Endothelial cell of umbilical vein (primary cell): ENCODE measurements at regions not wholly inside any gene's neighbourhood (a gene's known extent, or its start where the extent isn't known, plus 50 kb on each side); places are given as distances from the start of the nearest gene placed in this dataset.

Source experiments
- BruUV-seq: library from RNA; stranded (reverse); fragments of 400-500 nt; replicated peaks from 2 replicates; lab custom pipeline; 2021; lab: Mats Ljungman, UMichigan
- CTCF ChIA-PET: fragments of 300-600, 350-600 bp; sonication (Branson Sonifier 250); formaldehyde crosslinking; loops from one replicate; lab custom pipeline; 2021; ENCODE audit warnings: antibody characterized with exemption, inconsistent platforms; lab: Charles Lee
- POLR2A ChIA-PET: fragments of 300-600, 350-600 bp; sonication (Branson Sonifier 250); formaldehyde crosslinking; loops from one replicate; lab custom pipeline; 2021; ENCODE audit warnings: antibody characterized with exemption, inconsistent platforms; lab: Charles Lee
- DNase-seq: peaks from one replicate; pipeline ENCODE4 v3.0.0-alpha.2; 2011; ENCODE audit warnings: low read depth, low spot score
- FAIRE-seq: peaks from 2 replicates; lab custom pipeline; 2011; peaks lifted over from hg19 to GRCh38; lab: Jason Lieb, UNC
- H2AFZ ChIP-seq: 2 replicates; pipeline ENCODE4 v1.6.0; 2012; ENCODE audit warnings: low read depth, low read length, control low read depth, inconsistent platforms
- H3K27ac ChIP-seq: 2 replicates; pipeline ENCODE4 v1.5.1; 2011; ENCODE audit warnings: low read depth, mild to moderate bottlenecking, control low read depth, low read length, moderate library complexity; ENCODE audit not compliant: insufficient read depth
- H3K27me3 ChIP-seq, 2 experiments: 2 replicates each; pipeline versions ENCODE4 v1.6.0 to v1.6.1; 2011; ENCODE audit warnings: low read length in 2 of 2, mixed read lengths in 1 of 2; ENCODE audit not compliant: control insufficient read depth in 2 of 2, insufficient read depth in 2 of 2
- H3K36me3 ChIP-seq, 2 experiments: 2 replicates in 1 of 2; 3 replicates in 1 of 2; pipeline ENCODE4 v1.5.1; 2011; ENCODE audit warnings: low read length in 2 of 2, mild to moderate bottlenecking in 1 of 2, moderate library complexity in 1 of 2; ENCODE audit not compliant: control insufficient read depth in 2 of 2, insufficient read depth in 2 of 2; ENCODE audit errors: extremely low read depth in 1 of 2
- H3K4me1 ChIP-seq: 3 replicates; pipeline ENCODE4 v1.5.1; 2011; ENCODE audit warnings: mild to moderate bottlenecking, low read length; ENCODE audit not compliant: control insufficient read depth, insufficient read depth; ENCODE audit errors: extremely low read depth
- H3K4me2 ChIP-seq: 2 replicates; pipeline ENCODE4 v1.6.1; 2011; ENCODE audit warnings: low read length, control low read depth, mixed read lengths; ENCODE audit not compliant: insufficient read depth
- H3K4me3 ChIP-seq, 3 experiments: fragments of 200-600 bp in 1 of 3; sonication (generic), shearing (Covaris generic) in 1 of 3; replicated peaks in 1 of 3; 2 replicates each; pipeline ENCODE4 v1.5.1; 2011 to 2016; ENCODE audit warnings: control low read depth in 3 of 3, low read length in 3 of 3, mild to moderate bottlenecking in 2 of 3, inconsistent platforms in 1 of 3, low read depth in 1 of 3, moderate library complexity in 1 of 3; ENCODE audit not compliant: insufficient read depth in 1 of 3
- H3K79me2 ChIP-seq: 2 replicates; pipeline ENCODE4 v1.6.0; 2012; ENCODE audit warnings: low read length, inconsistent platforms; ENCODE audit not compliant: control insufficient read depth, insufficient read depth
- H3K9ac ChIP-seq: replicated peaks from 2 replicates; pipeline ENCODE3; 2011; ENCODE audit warnings: low read length, control low read depth; ENCODE audit not compliant: insufficient read depth; ENCODE audit errors: extremely low read depth
- H3K9me1 ChIP-seq: replicated peaks from 3 replicates; pipeline ENCODE4 v1.6.0; 2011; ENCODE audit warnings: mild to moderate bottlenecking, low read length; ENCODE audit not compliant: control insufficient read depth, insufficient read depth; ENCODE audit errors: extremely low read depth
- H3K9me3 ChIP-seq: replicated peaks from 2 replicates; pipeline ENCODE4 v1.5.1; 2012; ENCODE audit warnings: low read length, inconsistent platforms; ENCODE audit not compliant: control insufficient read depth, insufficient read depth
- H4K20me1 ChIP-seq: replicated peaks from 2 replicates; pipeline ENCODE3; 2011; ENCODE audit warnings: mild to moderate bottlenecking, low read length; ENCODE audit not compliant: control insufficient read depth, insufficient read depth; ENCODE audit errors: extremely low read depth
- EZH2 ChIP-seq: IDR thresholded peaks from 2 replicates; pipeline ENCODE4 v1.6.1; 2012; ENCODE audit warnings: borderline replicate concordance, low read depth, mild to moderate bottlenecking, moderate library complexity, low read length, inconsistent platforms; ENCODE audit not compliant: severe bottlenecking
- FOS ChIP-seq: IDR thresholded peaks from 2 replicates; pipeline ENCODE4 v1.6.1; 2011; ENCODE audit warnings: mild to moderate bottlenecking, low read length, moderate library complexity, borderline replicate concordance; ENCODE audit not compliant: insufficient read depth
- GATA2 ChIP-seq: IDR thresholded peaks from 2 replicates; pipeline ENCODE4 v1.7.0; 2011; ENCODE audit warnings: low read depth, mild to moderate bottlenecking, moderate library complexity, mixed read lengths, low read length; ENCODE audit not compliant: insufficient read length, insufficient read depth
- JUN ChIP-seq: IDR thresholded peaks from 2 replicates; pipeline ENCODE4 v1.6.1; 2011; ENCODE audit warnings: borderline replicate concordance, low read depth; ENCODE audit not compliant: insufficient read length, insufficient read depth
- MYC ChIP-seq: IDR thresholded peaks from one replicate; pipeline ENCODE4 v1.6.1; 2011; ENCODE audit warnings: mild to moderate bottlenecking, low read depth, low read length
- POLR2A ChIP-seq: IDR thresholded peaks from 2 replicates; pipeline ENCODE4 v1.6.1; 2012; ENCODE audit warnings: low read depth, mild to moderate bottlenecking, control low read depth, low read length
- POLR2AphosphoS5 ChIP-seq: IDR thresholded peaks from 2 replicates; pipeline ENCODE4 v1.6.1; 2012; ENCODE audit warnings: low read depth, mild to moderate bottlenecking, control low read depth, low read length, moderate library complexity; ENCODE audit not compliant: insufficient read depth
- dilution Hi-C: fragments of 300-500 bp; cut with MboI; formaldehyde crosslinking; loops from one replicate; pipeline ENCODE4 v1.15.0; 2019; ENCODE audit warnings: low sequenced_read_pairs; ENCODE audit not compliant: extremely low pct_ligation_motif_present
- intact Hi-C: fragments of 100-400 bp; cut with micrococcal nuclease; formaldehyde crosslinking; loops from one replicate; pipeline ENCODE4 v1.10.0; 2022
- TF ChIP-seq, protein P1 (sequence below): IDR thresholded peaks from 2 replicates; pipeline ENCODE4 v1.6.1; 2011; ENCODE audit not compliant: insufficient read depth, insufficient read length
- TF ChIP-seq, protein P2 (sequence below), 2 donors: IDR thresholded peaks; 1 replicate in 1 of 2; 2 replicates in 1 of 2; pipeline ENCODE4 v1.5.1; 2011; ENCODE audit warnings: low read length in 2 of 2, mild to moderate bottlenecking in 2 of 2, moderate library complexity in 2 of 2, control low read depth in 1 of 2, inconsistent platforms in 1 of 2, low read depth in 1 of 2; ENCODE audit not compliant: insufficient read depth in 1 of 2; ENCODE audit errors: extremely low read depth in 1 of 2

DNA sequence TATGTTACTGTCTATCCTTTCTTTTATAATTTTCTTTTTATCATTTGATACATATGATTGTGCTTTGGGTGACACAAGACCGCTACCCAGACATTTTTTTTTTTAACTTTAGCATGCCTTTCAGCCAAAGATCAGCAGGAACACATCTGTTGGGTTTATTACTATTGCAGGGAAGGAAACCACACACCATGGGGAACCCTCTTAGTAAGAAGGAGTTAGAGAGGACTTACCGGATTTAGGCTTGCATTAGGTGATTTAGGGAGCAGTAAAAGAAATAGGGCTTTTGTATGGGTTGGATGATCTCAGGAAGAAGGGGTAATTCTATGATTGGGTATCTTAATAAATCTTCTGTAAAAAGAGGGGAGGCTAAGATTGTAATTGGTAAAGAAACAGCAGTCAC, 138.2 kb downstream of the SNX18 start:
- H3K9me1 ChIP-seq = no peaks in the 10 kb centered on the region
- no peaks in the 10 kb centered on the region for H3K9me3 ChIP-seq
- H2AFZ ChIP-seq = no peak overlapping the region
- intact Hi-C loops (no loop called here), dilution Hi-C loops (no loop called here)
- H3K9ac ChIP-seq = no peak overlapping the region
- no peaks in the 10 kb centered on the region for H3K36me3 ChIP-seq
- FAIRE-seq (no peak), DNase-seq (no peak)
- H3K4me1 ChIP-seq = no peaks in the 10 kb centered on the region
- peaks cover 0 to 2% of the 10 kb centered on the region in 2 experiments for H3K27me3 ChIP-seq
- TF ChIP-seq JUN (no peak), FOS (no peak), EZH2 (no peak), POLR2AphosphoS5 (no peak), GATA2 (no peak), MYC (no peak), POLR2A (no peak)
- TF ChIP-seq, protein P1, sequence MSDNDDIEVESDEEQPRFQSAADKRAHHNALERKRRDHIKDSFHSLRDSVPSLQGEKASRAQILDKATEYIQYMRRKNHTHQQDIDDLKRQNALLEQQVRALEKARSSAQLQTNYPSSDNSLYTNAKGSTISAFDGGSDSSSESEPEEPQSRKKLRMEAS = no peak
- TF ChIP-seq, protein P2, sequence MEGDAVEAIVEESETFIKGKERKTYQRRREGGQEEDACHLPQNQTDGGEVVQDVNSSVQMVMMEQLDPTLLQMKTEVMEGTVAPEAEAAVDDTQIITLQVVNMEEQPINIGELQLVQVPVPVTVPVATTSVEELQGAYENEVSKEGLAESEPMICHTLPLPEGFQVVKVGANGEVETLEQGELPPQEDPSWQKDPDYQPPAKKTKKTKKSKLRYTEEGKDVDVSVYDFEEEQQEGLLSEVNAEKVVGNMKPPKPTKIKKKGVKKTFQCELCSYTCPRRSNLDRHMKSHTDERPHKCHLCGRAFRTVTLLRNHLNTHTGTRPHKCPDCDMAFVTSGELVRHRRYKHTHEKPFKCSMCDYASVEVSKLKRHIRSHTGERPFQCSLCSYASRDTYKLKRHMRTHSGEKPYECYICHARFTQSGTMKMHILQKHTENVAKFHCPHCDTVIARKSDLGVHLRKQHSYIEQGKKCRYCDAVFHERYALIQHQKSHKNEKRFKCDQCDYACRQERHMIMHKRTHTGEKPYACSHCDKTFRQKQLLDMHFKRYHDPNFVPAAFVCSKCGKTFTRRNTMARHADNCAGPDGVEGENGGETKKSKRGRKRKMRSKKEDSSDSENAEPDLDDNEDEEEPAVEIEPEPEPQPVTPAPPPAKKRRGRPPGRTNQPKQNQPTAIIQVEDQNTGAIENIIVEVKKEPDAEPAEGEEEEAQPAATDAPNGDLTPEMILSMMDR (IDR thresholded peaks at IDR 0.05; ENCODE audit: extremely low read depth in 1 of 2, insufficient read depth in 1 of 2, low read depth in 1 of 2, low read length in 2 of 2) = no peak
- H3K4me3 ChIP-seq = no peak overlapping the region
- H3K4me2 ChIP-seq = no peak overlapping the region
- BruUV-seq = no TSS peak
- ChIA-PET POLR2A (no interaction called here), CTCF (interaction anchor here (1.4 kb wide), 1 partner anchor 133 kb away, joined by 3 read pairs; no protein-coding TSS in a partner anchor)
- no peak overlapping the region for H3K27ac ChIP-seq
- H3K79me2 ChIP-seq = no peaks in the 10 kb centered on the region
- H4K20me1 ChIP-seq = no peaks in the 10 kb centered on the region
